GM12874 (cell line): ENCODE measurements at regions not wholly inside any gene's neighbourhood (a gene's known extent, or its start where the extent isn't known, plus 50 kb on each side); places are given as distances from the start of the nearest gene placed in this dataset.

Source experiments
- TF ChIP-seq, protein P1 (sequence below): IDR thresholded peaks from 2 replicates; pipeline ENCODE4 v1.5.1; 2011; ENCODE audit warnings: low read depth, mild to moderate bottlenecking, control low read depth, low read length, moderate library complexity; ENCODE audit not compliant: insufficient read depth

GRCh38 chr11:82216927-82217570 is 516.6 kb downstream of the FAM181B start:
- TF ChIP-seq, protein P1, sequence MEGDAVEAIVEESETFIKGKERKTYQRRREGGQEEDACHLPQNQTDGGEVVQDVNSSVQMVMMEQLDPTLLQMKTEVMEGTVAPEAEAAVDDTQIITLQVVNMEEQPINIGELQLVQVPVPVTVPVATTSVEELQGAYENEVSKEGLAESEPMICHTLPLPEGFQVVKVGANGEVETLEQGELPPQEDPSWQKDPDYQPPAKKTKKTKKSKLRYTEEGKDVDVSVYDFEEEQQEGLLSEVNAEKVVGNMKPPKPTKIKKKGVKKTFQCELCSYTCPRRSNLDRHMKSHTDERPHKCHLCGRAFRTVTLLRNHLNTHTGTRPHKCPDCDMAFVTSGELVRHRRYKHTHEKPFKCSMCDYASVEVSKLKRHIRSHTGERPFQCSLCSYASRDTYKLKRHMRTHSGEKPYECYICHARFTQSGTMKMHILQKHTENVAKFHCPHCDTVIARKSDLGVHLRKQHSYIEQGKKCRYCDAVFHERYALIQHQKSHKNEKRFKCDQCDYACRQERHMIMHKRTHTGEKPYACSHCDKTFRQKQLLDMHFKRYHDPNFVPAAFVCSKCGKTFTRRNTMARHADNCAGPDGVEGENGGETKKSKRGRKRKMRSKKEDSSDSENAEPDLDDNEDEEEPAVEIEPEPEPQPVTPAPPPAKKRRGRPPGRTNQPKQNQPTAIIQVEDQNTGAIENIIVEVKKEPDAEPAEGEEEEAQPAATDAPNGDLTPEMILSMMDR: no peak

- TF ChIP-seq, protein P1: no peak
Measured at GRCh38 chr11:82210011-82210410, 523.7 kb downstream of the FAM181B start.

- TF ChIP-seq, protein P1: no peak
Measured at GRCh38 chr11:82195283-82195682, 538.4 kb downstream of the FAM181B start.

DNA sequence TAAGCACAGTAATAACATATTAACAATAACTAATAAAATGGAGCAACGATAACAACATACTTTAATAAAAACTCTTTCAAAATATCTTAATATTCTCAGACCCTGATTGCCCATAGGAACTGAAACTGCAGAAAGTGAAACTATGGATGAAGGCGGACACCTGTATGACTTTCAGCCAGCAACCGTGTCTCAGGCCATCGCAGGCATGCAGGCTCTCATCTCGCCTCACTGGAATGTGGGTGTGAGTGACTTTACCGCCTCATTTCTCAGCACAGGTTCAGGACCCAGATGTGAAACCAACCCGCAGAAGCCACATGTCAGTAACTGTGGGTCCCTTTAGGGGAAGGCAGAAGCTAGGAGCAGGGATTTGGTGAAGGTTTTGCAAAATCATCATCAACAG is 539.1 kb downstream of the FAM181B start:
- TF ChIP-seq, protein P1: no peak

GRCh38 chr11:82191695-82192094 is 542.0 kb downstream of the FAM181B start:
- TF ChIP-seq, protein P1: no peak

DNA sequence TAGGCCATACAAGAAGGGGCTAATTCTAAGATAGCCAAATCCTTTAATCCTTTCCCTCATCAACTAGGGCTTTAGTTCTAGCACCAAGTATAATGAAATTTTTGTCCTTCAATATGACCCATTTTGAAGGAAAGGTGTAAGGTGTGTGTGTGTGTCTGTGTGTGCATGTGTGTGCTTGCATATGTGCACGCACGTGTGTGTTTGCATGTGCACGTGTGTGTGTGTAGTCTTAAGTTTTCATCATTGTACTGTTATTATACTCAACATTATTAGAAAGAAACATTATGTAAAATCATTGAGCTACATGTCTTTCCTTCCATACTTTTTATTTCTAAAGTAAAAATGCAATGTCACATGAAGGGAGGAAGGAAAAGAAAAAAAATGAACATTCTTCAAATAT is 547.7 kb downstream of the FAM181B start:
- TF ChIP-seq, protein P1: no peak

DNA sequence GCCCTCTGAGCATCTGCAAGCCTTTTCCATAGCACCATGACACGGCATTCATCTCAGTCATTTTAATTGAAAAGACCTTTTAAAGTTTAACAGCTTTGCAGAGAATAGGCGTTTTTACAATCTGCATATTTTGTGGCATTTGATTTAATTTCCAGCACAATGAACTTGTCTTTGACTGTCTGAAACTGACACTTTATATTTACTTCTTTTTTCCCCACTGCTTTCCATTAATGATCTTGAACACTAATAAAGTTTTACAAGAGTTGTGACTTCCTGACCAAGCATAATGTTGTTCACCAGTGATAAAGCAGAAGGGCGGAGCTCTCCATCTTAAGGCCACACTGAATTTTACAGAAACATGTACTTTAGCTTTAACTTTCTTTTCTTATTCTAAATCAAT is 548.7 kb downstream of the FAM181B start:
- TF ChIP-seq, protein P1: no peak
